IPS DF 6.9 (cell line): ENCODE measurements at regions not wholly inside any gene's neighbourhood (a gene's known extent, or its start where the extent isn't known, plus 50 kb on each side); places are given as distances from the start of the nearest gene placed in this dataset.
"Not testable (repeated sequence)": the region's sequence is repeated elsewhere in the genome, so short reads cannot be mapped to it uniquely, and the experiment has no call there.

ENCODE experiments used
- DNase-seq: peaks from one replicate; pipeline ENCODE4 v3.0.0-alpha.2; 2013; ENCODE audit warnings: low read depth, low spot score
- H3K27ac ChIP-seq: one replicate; pipeline ENCODE4 v1.5.1; 2013; ENCODE audit warnings: low read length, control low read depth
- H3K27me3 ChIP-seq: 2 replicates; pipeline ENCODE4 v1.6.1; 2013; ENCODE audit warnings: mild to moderate bottlenecking, low read length; ENCODE audit not compliant: control insufficient read depth, insufficient read depth
- H3K36me3 ChIP-seq: 2 replicates; pipeline ENCODE4 v1.6.1; 2013; ENCODE audit warnings: low read length; ENCODE audit not compliant: control insufficient read depth, insufficient read depth
- H3K4me1 ChIP-seq: 2 replicates; pipeline ENCODE4 v1.6.1; 2013; ENCODE audit warnings: low read length; ENCODE audit not compliant: control insufficient read depth, insufficient read depth
- H3K4me3 ChIP-seq: 2 replicates; pipeline ENCODE4 v1.5.1; 2013; ENCODE audit warnings: mild to moderate bottlenecking, low read length
- H3K9me3 ChIP-seq: 2 replicates; pipeline ENCODE4 v1.6.1; 2013; ENCODE audit warnings: low read length, inconsistent platforms; ENCODE audit not compliant: control insufficient read depth, insufficient read depth
- WGBS: extraction: QIAGEN DNeasy Blood & Tissue Kit; methylation state at CpG from one replicate; pipeline ENCODE4 v1.1.7; 2013; ENCODE audit warnings: mixed read lengths, missing lambda C conversion rate; ENCODE audit not compliant: insufficient read length, insufficient coverage; 5-methylcytosine and 5-hydroxymethylcytosine counted together

DNA sequence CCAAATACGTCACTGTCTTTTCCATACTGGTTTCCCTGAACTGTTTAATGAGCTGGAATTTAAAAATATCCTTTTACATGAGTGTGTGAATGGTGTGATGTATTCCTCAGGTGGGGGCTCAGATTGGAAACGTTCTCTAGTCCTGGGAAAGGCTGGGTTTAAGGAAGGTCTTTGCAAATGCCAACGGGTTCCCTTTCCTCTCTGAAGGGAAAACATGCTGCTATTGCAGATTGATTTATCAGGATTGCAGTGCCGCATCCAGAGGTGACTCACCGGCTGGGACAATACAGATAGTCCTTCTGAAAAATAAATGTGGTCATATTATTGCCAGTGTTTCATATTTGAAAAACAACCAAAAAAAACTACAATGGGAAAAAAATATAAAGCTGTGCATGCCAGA lies 193.1 kb upstream of the FLRT2 start:
- Histone ChIP-seq H3K36me3 (no peaks in the 10 kb centered on the region), H3K9me3 (no peaks in the 10 kb centered on the region), H3K4me3 (no peak overlapping the region), H3K4me1 (no peaks in the 10 kb centered on the region), H3K27ac (no peak overlapping the region), H3K27me3 (no peaks in the 10 kb centered on the region)
- no CpG with 5 or more reads among the region's 5 CpGs for WGBS
- DNase-seq, result no peak

DNA sequence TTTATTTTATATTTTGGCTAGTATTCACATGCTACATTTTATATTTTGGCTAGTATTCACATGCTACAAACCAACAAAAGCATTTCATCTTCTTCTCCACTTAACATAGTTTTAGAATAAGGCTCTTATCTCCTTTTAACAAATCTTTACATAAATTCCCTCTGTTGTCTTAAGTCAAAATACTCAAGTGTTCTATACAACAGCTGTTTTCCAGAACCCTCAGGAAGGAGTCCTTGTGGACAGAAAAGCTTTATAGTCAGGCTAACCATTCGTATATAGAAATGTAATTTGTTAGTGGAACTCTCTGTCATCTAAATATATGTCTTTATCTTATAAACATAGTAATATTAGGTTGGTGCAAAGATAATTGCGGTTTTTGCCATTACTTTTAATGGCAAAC lies 191.0 kb upstream of the FLRT2 start:
- H3K36me3 ChIP-seq, result no peaks in the 10 kb centered on the region
- H3K9me3 ChIP-seq, result no peaks in the 10 kb centered on the region
- no peaks in the 10 kb centered on the region for H3K27me3 ChIP-seq
- no peaks in the 10 kb centered on the region for H3K4me1 ChIP-seq
- H3K27ac ChIP-seq, result no peak overlapping the region
- H3K4me3 ChIP-seq, result no peak overlapping the region
- DNase-seq, result no peak
- WGBS, result no CpG with 5 or more reads among the region's 2 CpGs

DNA sequence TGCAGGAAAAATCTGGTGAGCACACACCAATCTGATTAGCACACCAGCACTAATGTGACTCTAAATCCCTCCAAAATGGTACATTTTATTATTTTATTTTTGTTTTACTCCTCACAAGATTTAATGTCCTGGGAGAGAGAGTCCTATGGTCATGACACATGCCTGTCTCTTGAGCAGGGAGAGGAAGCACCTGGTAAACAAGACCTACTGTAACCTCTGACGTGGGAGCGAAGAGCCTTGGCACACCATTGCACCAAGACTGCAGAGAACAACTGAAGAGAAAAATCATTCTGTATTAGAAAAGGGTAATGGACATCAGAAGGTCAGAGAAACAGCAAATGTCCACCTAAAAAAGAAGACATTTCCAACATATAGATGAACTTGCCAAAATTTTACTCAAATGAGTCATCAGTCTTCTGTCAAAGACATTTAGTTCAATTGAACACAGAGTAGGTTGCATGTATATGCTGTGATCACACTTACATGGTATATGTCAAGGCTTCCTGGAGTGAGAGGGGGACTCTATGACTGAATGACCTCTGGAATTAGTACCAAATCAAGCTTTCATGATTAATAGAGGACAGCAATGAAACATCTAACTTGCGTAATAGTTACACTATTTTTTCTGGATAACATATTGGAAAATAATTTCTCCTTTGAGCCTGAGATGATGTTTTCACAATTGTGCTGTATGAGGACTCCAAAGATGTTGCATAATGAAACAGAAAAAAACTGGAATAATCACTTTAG lies 186.9 kb upstream of the FLRT2 start:
- no CpG with 5 or more reads among the region's 3 CpGs for WGBS
- H3K9me3 ChIP-seq, result no peaks in the 10 kb centered on the region
- H3K36me3 ChIP-seq, result no peaks in the 10 kb centered on the region
- H3K27me3 ChIP-seq, result no peaks in the 10 kb centered on the region
- no peaks in the 10 kb centered on the region for H3K4me1 ChIP-seq
- DNase-seq, result no peak
- H3K27ac ChIP-seq, result no peak overlapping the region
- H3K4me3 ChIP-seq, result no peak overlapping the region

DNA sequence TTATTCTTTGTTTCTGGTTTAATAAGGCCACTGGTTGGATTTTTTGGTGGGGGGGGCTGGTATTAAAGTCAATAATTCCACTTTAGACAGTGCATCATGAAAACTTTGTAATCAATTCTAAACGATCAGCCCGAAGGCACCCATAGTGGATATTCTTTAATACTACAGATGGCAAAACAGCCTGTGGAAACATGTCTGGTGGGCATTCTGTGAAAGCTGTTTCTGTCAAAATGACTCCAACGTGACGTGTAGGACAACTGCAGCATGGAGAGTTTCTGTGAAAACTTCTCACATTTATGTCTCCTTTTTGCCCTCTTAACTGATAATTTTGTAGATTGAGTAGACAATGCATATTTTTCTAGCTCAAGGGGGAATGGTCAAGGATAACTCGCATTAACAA lies 185.8 kb upstream of the FLRT2 start:
- DNase-seq, result no peak
- Histone ChIP-seq H3K27ac (no peak overlapping the region), H3K36me3 (no peaks in the 10 kb centered on the region), H3K9me3 (no peaks in the 10 kb centered on the region), H3K4me1 (no peaks in the 10 kb centered on the region), H3K4me3 (no peak overlapping the region), H3K27me3 (no peaks in the 10 kb centered on the region)
- WGBS, result no CpG with 5 or more reads among the region's 5 CpGs

DNA sequence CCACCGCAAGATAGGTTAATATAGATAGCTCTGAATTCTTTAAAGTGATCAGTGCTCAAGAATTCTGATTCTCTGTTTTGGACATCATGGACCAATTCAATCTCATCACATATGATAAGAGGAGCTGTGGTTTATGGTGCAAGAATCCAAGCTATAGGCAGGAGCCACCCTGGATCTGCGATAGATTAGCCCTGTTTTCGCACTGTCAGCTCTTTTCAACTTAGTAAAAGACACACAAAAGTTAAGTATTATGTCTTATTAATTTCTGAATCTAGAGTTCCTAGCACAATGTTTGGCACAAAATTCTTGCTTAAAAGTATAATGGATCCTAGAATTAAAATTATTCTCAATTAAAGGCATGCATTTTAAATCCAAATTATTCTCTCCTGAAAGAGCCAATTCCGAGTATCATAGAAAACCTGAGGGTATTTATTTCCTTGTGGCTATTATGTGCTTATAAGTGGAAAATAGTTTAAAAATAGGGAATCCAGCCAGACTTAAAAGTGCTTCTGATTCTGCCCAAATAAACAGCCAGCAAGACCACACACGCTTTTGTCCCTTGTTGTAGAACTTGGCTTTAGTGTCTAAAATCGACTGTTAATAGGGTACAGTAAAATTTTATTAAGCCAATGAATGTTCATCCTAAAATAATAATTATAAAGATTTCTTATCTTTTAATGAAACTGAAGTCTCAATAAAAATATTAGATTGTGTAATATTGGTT lies 184.9 kb upstream of the FLRT2 start:
- no peaks in the 10 kb centered on the region for H3K9me3 ChIP-seq
- H3K4me1 ChIP-seq, result no peaks in the 10 kb centered on the region
- H3K27me3 ChIP-seq, result no peaks in the 10 kb centered on the region
- no peak overlapping the region for H3K4me3 ChIP-seq
- no peak for DNase-seq
- no peaks in the 10 kb centered on the region for H3K36me3 ChIP-seq
- H3K27ac ChIP-seq, result no peak overlapping the region
- WGBS, result no CpG with 5 or more reads among the region's 6 CpGs

DNA sequence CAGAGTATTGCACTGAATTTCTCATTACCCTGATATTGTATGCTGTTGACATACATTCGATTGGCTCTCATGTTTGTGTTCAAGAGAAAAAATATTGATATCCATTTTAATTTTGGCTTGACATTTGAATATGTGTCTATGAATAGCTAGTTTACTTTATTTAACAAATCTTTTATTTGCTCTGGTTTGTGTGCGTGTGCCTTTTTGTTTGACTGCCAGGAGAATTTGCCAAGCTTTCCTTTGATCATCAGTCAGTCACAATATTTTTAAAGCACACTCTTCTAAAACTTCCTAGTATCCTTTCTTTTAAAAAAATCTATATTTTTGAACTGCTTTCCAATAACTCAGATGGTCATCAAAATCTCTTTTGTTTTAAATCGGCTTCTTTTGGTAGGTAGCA lies 179.3 kb upstream of the FLRT2 start:
- no CpG with 5 or more reads among the region's 3 CpGs for WGBS
- H3K9me3 ChIP-seq, result no peaks in the 10 kb centered on the region
- H3K27me3 ChIP-seq, result no peaks in the 10 kb centered on the region
- H3K4me1 ChIP-seq, result no peaks in the 10 kb centered on the region
- H3K4me3 ChIP-seq, result no peak overlapping the region
- no peak for DNase-seq
- H3K36me3 ChIP-seq, result no peaks in the 10 kb centered on the region
- H3K27ac ChIP-seq, result no peak overlapping the region

DNA sequence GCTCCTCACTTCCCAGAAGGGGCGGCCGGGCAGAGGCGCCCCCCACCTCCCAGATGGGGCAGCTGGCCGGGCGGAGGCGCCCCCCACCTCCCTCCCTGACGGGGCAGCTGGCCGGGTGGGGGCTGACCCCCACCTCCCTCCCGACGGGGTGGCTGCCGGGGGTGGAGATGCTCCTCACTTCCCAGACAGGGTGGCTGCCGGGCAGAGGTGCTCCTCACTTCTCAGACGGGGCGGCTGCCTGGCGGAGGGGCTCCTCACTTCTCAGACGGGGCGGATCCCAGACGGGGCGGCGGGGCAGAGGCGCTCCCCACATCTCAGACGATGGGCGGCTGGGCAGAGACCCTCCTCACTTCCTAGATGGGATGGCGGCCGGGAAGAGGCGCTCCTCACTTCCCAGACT lies 177.4 kb upstream of the FLRT2 start:
- H3K27ac ChIP-seq, H3K4me1 ChIP-seq, DNase-seq, H3K4me3 ChIP-seq, H3K9me3 ChIP-seq, H3K27me3 ChIP-seq, H3K36me3 ChIP-seq: not testable (repeated sequence)
- WGBS, result no CpG with 5 or more reads among the region's 26 CpGs

DNA sequence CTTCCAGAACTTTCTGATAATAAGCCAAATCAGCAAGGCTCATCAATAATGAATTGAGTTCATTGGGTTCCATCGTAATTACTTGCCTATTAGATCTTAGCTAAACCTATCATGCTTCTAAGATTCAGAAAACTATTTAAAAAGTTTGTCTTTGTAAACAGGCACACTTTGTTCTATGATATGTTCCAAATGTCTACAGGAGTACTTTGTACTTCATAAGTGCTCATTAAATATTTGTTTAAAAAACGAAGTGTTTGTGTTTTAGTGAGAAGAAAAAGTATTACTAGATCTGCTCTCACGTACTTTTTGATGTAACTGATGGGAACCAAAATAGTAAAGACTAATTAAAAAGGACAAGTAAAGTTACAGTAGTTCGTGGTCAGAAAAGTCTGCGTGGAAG lies 172.8 kb upstream of the FLRT2 start:
- Histone ChIP-seq H3K4me3 (no peak overlapping the region), H3K27me3 (no peaks in the 10 kb centered on the region), H3K27ac (no peak overlapping the region), H3K4me1 (no peaks in the 10 kb centered on the region), H3K36me3 (no peaks in the 10 kb centered on the region), H3K9me3 (no peaks in the 10 kb centered on the region)
- DNase-seq, result no peak
- 100% methylated on average over 2 of the region's 5 CpGs for WGBS

DNA sequence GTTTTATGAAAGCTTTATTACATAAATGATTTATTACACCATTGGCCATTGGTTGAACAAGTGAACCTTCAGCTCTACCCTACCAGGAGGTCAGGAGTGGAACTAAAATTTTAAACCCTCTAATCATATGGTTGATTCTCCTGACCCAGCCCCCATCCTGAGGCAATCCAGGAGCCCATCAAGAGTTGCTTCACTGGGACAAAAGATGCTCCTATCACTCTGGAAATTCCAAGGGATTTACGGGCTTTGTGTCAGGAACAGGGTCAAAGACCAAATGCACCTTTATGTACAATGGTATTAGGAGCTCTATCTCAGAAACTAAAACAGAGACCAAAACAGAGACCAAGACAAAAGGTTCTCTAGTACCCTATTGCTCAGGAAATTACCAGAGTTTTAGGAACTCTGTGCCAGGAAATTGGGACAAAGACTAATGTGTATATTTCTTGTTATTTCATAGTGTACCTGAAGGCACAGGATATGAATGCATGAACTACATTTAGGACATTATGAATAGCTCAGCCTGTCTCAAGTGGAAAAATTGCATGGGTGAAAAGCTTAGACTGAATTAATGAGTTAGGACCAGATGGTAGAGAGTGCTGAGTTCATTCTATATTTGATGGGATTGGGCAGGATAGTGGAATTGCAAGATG lies 171.7 kb upstream of the FLRT2 start:
- DNase-seq, result no peak
- Histone ChIP-seq H3K9me3 (no peaks in the 10 kb centered on the region), H3K27ac (no peak overlapping the region), H3K27me3 (no peaks in the 10 kb centered on the region), H3K4me3 (no peak overlapping the region), H3K4me1 (no peaks in the 10 kb centered on the region), H3K36me3 (no peaks in the 10 kb centered on the region)
- WGBS, result no CpG with 5 or more reads among the region's 1 CpG

DNA sequence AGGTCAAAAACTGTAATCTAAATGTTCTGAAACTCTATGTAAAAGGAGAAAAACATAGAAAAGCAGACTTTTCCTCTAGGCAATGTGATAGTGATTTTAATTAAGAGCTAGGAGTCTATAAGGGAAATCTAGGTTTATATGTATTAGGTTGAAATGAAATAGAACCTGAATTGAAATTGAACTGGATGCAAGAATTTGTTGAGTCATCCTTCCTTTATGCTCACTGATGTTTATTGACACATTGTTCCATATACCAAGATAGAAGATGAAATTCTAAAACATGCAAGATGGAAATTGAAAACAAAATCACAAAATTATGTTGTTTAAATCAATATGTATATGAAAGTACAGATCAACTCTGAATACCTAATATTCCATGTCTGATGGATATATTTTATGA lies 170.4 kb upstream of the FLRT2 start:
- Histone ChIP-seq H3K4me1 (no peaks in the 10 kb centered on the region), H3K4me3 (no peak overlapping the region), H3K36me3 (no peaks in the 10 kb centered on the region), H3K9me3 (no peaks in the 10 kb centered on the region), H3K27me3 (no peaks in the 10 kb centered on the region), H3K27ac (no peak overlapping the region)
- DNase-seq, result no peak
